ENCODE measurements at regions not wholly inside any gene's neighbourhood (a gene's known extent, or its start where the extent isn't known, plus 50 kb on each side); places are given as distances from the start of the nearest gene placed in this dataset.

GRCh38 chr3:95049841-95050240 lies 987.0 kb downstream of the NSUN3 start:
- TF ChIP-seq MAX (CRISPR knock-in tag; IDR thresholded peaks at IDR 0.05) = no peak
- no peak for TF ChIP-seq NBN (IDR thresholded peaks at IDR 0.05; ENCODE audit: low read depth)
- TF ChIP-seq, protein P1, sequence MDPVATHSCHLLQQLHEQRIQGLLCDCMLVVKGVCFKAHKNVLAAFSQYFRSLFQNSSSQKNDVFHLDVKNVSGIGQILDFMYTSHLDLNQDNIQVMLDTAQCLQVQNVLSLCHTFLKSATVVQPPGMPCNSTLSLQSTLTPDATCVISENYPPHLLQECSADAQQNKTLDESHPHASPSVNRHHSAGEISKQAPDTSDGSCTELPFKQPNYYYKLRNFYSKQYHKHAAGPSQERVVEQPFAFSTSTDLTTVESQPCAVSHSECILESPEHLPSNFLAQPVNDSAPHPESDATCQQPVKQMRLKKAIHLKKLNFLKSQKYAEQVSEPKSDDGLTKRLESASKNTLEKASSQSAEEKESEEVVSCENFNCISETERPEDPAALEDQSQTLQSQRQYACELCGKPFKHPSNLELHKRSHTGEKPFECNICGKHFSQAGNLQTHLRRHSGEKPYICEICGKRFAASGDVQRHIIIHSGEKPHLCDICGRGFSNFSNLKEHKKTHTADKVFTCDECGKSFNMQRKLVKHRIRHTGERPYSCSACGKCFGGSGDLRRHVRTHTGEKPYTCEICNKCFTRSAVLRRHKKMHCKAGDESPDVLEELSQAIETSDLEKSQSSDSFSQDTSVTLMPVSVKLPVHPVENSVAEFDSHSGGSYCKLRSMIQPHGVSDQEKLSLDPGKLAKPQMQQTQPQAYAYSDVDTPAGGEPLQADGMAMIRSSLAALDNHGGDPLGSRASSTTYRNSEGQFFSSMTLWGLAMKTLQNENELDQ (CRISPR knock-in tag; IDR thresholded peaks at IDR 0.05; ENCODE audit: borderline replicate concordance) = no peak
- TF ChIP-seq, protein P2, sequence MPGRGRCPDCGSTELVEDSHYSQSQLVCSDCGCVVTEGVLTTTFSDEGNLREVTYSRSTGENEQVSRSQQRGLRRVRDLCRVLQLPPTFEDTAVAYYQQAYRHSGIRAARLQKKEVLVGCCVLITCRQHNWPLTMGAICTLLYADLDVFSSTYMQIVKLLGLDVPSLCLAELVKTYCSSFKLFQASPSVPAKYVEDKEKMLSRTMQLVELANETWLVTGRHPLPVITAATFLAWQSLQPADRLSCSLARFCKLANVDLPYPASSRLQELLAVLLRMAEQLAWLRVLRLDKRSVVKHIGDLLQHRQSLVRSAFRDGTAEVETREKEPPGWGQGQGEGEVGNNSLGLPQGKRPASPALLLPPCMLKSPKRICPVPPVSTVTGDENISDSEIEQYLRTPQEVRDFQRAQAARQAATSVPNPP (IDR thresholded peaks at IDR 0.05; ENCODE audit: borderline replicate concordance, insufficient read depth, insufficient read length) = no peak
- no peak for TF ChIP-seq ATF4 (CRISPR knock-in tag; IDR thresholded peaks at IDR 0.05)
- no peak for TF ChIP-seq TBL1XR1 (IDR thresholded peaks at IDR 0.05; ENCODE audit: low read length in 2 of 2)
- TF ChIP-seq ZKSCAN8 (CRISPR knock-in tag; IDR thresholded peaks at IDR 0.05) = no peak
- no peak for TF ChIP-seq SRSF1 (IDR thresholded peaks at IDR 0.05; ENCODE audit: low read depth, low read length)

Measured in K562 (cell line).